ENCODE measurements at regions not wholly inside any gene's neighbourhood (a gene's known extent, or its start where the extent isn't known, plus 50 kb on each side); places are given as distances from the start of the nearest gene placed in this dataset.

GRCh38 chr12:114961491-114961890 is 277.5 kb upstream of the TBX3 start:
- TF ChIP-seq CREB1 (IDR thresholded peaks at IDR 0.05; ENCODE audit: low read depth) (no peak), TAF1 (IDR thresholded peaks at IDR 0.05; ENCODE audit: low read depth) (no peak)

DNA sequence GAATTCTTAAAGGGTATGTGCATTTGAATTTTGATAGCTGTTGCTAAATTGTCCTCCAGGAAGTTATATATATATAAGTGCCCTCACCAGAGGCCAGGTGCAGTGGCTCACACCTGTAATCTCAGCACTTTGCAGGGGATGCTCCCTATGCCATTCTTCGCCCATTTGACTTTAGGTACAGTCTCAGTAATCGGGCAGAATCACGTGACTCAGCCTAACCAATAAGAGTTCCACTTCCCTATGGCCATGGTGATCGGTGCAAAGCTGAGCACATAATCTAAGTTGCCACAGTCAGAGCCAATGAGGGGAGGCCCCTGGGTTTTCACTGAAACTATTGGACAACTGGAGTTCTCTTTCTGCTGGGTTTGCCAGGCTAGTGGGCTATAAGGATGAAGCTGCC is 274.6 kb upstream of the TBX3 start:
- no peak for TF ChIP-seq RAD21 (IDR thresholded peaks at IDR 0.05; ENCODE audit: low read depth)
- TF ChIP-seq CREB1 (IDR thresholded peaks at IDR 0.05; ENCODE audit: low read depth) = no peak
- TF ChIP-seq, protein P1, sequence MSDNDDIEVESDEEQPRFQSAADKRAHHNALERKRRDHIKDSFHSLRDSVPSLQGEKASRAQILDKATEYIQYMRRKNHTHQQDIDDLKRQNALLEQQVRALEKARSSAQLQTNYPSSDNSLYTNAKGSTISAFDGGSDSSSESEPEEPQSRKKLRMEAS (IDR thresholded peaks at IDR 0.05) = no peak
- TF ChIP-seq EP300 (IDR thresholded peaks at IDR 0.05; ENCODE audit: borderline replicate concordance) = no peak
- TF ChIP-seq YY1 (IDR thresholded peaks at IDR 0.05; ENCODE audit: low read depth) = no peak
- TF ChIP-seq ZBTB7A (IDR thresholded peaks at IDR 0.05; ENCODE audit: low read depth) = no peak
- TF ChIP-seq REST (IDR thresholded peaks at IDR 0.05; ENCODE audit: low read depth) = no peak
- TF ChIP-seq CEBPB (IDR thresholded peaks at IDR 0.05) = no peak
- TF ChIP-seq TAF1 (IDR thresholded peaks at IDR 0.05; ENCODE audit: low read depth) = no peak
- no peak for TF ChIP-seq FOXM1 (IDR thresholded peaks at IDR 0.05; ENCODE audit: borderline replicate concordance, low read depth)

DNA sequence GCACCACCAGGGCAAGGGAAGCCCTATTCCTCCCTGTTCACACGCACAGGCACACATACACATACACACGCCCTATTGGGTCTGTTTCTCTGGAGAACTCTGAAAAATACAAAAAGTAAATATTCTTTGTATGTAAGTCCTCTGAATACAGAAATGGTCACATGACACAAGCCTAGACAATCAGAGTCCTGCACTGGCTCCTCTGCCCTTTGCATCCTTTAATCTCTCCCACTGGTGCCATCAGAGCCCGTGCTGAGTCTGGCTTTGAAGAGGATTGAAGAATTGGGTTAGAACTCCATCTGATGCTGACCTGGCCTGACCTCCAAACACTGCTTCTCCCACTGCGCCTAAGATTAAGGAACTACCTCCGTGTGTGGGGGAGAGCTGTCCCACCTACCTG is 273.2 kb upstream of the TBX3 start:
- TF ChIP-seq, protein P1 (IDR thresholded peaks at IDR 0.05) = no peak
- no peak for TF ChIP-seq REST (IDR thresholded peaks at IDR 0.05; ENCODE audit: low read depth)
- no peak for TF ChIP-seq FOXM1 (IDR thresholded peaks at IDR 0.05; ENCODE audit: borderline replicate concordance, low read depth)
- TF ChIP-seq CREB1 (IDR thresholded peaks at IDR 0.05; ENCODE audit: low read depth) = no peak
- TF ChIP-seq EP300 (IDR thresholded peaks at IDR 0.05; ENCODE audit: borderline replicate concordance) = no peak
- no peak for TF ChIP-seq TCF12 (IDR thresholded peaks at IDR 0.05; ENCODE audit: low read depth)
- TF ChIP-seq TEAD4 (IDR thresholded peaks at IDR 0.05) = no peak
- no peak for TF ChIP-seq USF1 (IDR thresholded peaks at IDR 0.05)
- no peak for TF ChIP-seq NFIC (IDR thresholded peaks at IDR 0.05)
- TF ChIP-seq RAD21 (IDR thresholded peaks at IDR 0.05; ENCODE audit: low read depth) = no peak
- TF ChIP-seq TAF1 (IDR thresholded peaks at IDR 0.05; ENCODE audit: low read depth) = no peak
- no peak for TF ChIP-seq ZBTB7A (IDR thresholded peaks at IDR 0.05; ENCODE audit: low read depth)
- TF ChIP-seq YY1 (IDR thresholded peaks at IDR 0.05; ENCODE audit: low read depth) = no peak
- no peak for TF ChIP-seq CEBPB (IDR thresholded peaks at IDR 0.05)
- no peak for TF ChIP-seq EGR1 (IDR thresholded peaks at IDR 0.05)

DNA sequence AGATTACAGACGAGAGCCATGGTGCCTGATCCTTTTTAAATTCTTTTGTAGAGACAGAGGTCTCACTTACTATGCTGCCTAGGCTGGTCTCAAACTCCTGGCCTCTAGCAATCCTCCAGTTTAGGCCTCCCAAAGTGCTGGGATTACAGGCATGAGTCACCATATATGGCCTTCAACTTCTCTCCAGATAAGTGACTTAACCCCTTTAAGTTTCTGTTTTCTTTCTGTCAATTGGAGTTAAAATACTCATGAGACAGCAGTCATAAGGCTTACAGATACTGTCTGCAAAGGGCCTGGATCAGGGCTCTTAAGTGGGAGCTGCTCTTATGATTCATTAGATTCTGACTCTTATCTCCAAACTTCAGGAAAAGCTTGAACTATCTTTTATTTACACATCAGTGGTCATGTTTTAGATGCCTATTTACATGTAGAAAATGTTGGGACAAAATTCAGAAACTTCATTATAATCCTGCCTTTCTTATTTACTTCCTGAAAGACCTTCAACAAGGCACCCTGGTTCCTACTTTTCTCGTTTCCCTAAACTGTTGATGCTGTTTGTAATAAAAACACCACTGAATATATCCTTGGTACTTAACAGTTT is 271.5 kb upstream of the TBX3 start:
- TF ChIP-seq RAD21 (IDR thresholded peaks at IDR 0.05; ENCODE audit: low read depth) (no peak), FOXM1 (IDR thresholded peaks at IDR 0.05; ENCODE audit: borderline replicate concordance, low read depth) (no peak), TCF12 (IDR thresholded peaks at IDR 0.05; ENCODE audit: low read depth) (no peak), CEBPB (IDR thresholded peaks at IDR 0.05) (no peak), EGR1 (IDR thresholded peaks at IDR 0.05) (no peak), USF1 (IDR thresholded peaks at IDR 0.05) (no peak), ZBTB7A (IDR thresholded peaks at IDR 0.05; ENCODE audit: low read depth) (no peak), CREB1 (IDR thresholded peaks at IDR 0.05; ENCODE audit: low read depth) (no peak), TEAD4 (IDR thresholded peaks at IDR 0.05) (no peak)
- TF ChIP-seq, protein P1 (IDR thresholded peaks at IDR 0.05) = no peak

GRCh38 chr12:114954511-114955055 is 270.6 kb upstream of the TBX3 start:
- TF ChIP-seq, protein P1 (IDR thresholded peaks at IDR 0.05) = no peak
- TF ChIP-seq EGR1 (IDR thresholded peaks at IDR 0.05) = no peak
- TF ChIP-seq USF1 (IDR thresholded peaks at IDR 0.05) = no peak
- TF ChIP-seq FOXM1 (IDR thresholded peaks at IDR 0.05; ENCODE audit: borderline replicate concordance, low read depth) = no peak
- no peak for TF ChIP-seq EP300 (IDR thresholded peaks at IDR 0.05; ENCODE audit: borderline replicate concordance)
- TF ChIP-seq REST (IDR thresholded peaks at IDR 0.05; ENCODE audit: low read depth) = no peak
- no peak for TF ChIP-seq CREB1 (IDR thresholded peaks at IDR 0.05; ENCODE audit: low read depth)
- no peak for TF ChIP-seq NFIC (IDR thresholded peaks at IDR 0.05)
- no peak for TF ChIP-seq RAD21 (IDR thresholded peaks at IDR 0.05; ENCODE audit: low read depth)
- no peak for TF ChIP-seq CEBPB (IDR thresholded peaks at IDR 0.05)
- no peak for TF ChIP-seq ZBTB7A (IDR thresholded peaks at IDR 0.05; ENCODE audit: low read depth)
- no peak for TF ChIP-seq TAF1 (IDR thresholded peaks at IDR 0.05; ENCODE audit: low read depth)
- no peak for TF ChIP-seq TCF12 (IDR thresholded peaks at IDR 0.05; ENCODE audit: low read depth)
- TF ChIP-seq TEAD4 (IDR thresholded peaks at IDR 0.05) = no peak
- no peak for TF ChIP-seq YY1 (IDR thresholded peaks at IDR 0.05; ENCODE audit: low read depth)
